Large intestine (tissue), 3 donors: ENCODE measurements at regions not wholly inside any gene's neighbourhood (a gene's known extent, or its start where the extent isn't known, plus 50 kb on each side); places are given as distances from the start of the nearest gene placed in this dataset.

Source experiments
- DNase-seq, 2 donors: peaks; one replicate each; pipeline versions ENCODE4 v3.0.0 to v3.0.0-alpha.2; 2013
- H3K27ac ChIP-seq: one replicate; pipeline ENCODE4 v1.5.1; 2013; ENCODE audit warnings: low read length
- H3K27me3 ChIP-seq: 2 replicates; pipeline ENCODE4 v1.6.1; 2013; ENCODE audit warnings: low read length; ENCODE audit not compliant: control insufficient read depth, insufficient read depth
- H3K36me3 ChIP-seq: 2 replicates; pipeline ENCODE4 v1.6.1; 2013; ENCODE audit warnings: low read length; ENCODE audit not compliant: control insufficient read depth, insufficient read depth
- H3K4me1 ChIP-seq: one replicate; pipeline ENCODE4 v1.6.1; 2013; ENCODE audit warnings: low read length; ENCODE audit not compliant: control insufficient read depth, insufficient read depth
- H3K4me3 ChIP-seq: one replicate; pipeline ENCODE4 v1.5.1; 2013; ENCODE audit warnings: low read length
- H3K9me3 ChIP-seq: one replicate; pipeline ENCODE4 v1.6.1; 2013; ENCODE audit warnings: mild to moderate bottlenecking, low read depth, low read length, moderate library complexity; ENCODE audit not compliant: control insufficient read depth
- WGBS: methylation state at CpG from one replicate; pipeline ENCODE4 v1.1.5; 2013; ENCODE audit warnings: low lambda C conversion rate; ENCODE audit not compliant: insufficient coverage; 5-methylcytosine and 5-hydroxymethylcytosine counted together

GRCh38 chr11:126127284-126127845 lies 64.7 kb upstream of the CDON start:
- WGBS: 80% methylated on average over 2 of the region's 7 CpGs
- no peaks in the 10 kb centered on the region for H3K36me3 ChIP-seq
- H3K27me3 ChIP-seq: peaks cover 8% of the 10 kb centered on the region
- peaks cover 17% of the 10 kb centered on the region for H3K4me1 ChIP-seq
- no peak for DNase-seq
- H3K9me3 ChIP-seq: no peaks in the 10 kb centered on the region
- no peak overlapping the region for H3K4me3 ChIP-seq
- no peak overlapping the region for H3K27ac ChIP-seq

- Histone ChIP-seq H3K4me3 (no peak overlapping the region), H3K9me3 (no peaks in the 10 kb centered on the region), H3K36me3 (no peaks in the 10 kb centered on the region), H3K27ac (no peak overlapping the region), H3K27me3 (peaks cover 8% of the 10 kb centered on the region), H3K4me1 (peaks cover 20% of the 10 kb centered on the region)
- WGBS: no CpG with 5 or more reads among the region's 5 CpGs
- DNase-seq: no peak
Measured at GRCh38 chr11:126124231-126124661, 61.6 kb upstream of the CDON start.

- Histone ChIP-seq H3K36me3 (no peaks in the 10 kb centered on the region), H3K27me3 (peaks cover 8% of the 10 kb centered on the region), H3K4me3 (no peak overlapping the region), H3K27ac (no peak overlapping the region), H3K4me1 (peaks cover 20% of the 10 kb centered on the region), H3K9me3 (no peaks in the 10 kb centered on the region)
- WGBS: 100% methylated on average over 1 of the region's 2 CpGs
- DNase-seq: no peak
Measured at GRCh38 chr11:126123686-126124085, 61.0 kb upstream of the CDON start.

- no CpG with 5 or more reads among the region's 3 CpGs for WGBS
- Histone ChIP-seq H3K27me3 (peaks cover 5% of the 10 kb centered on the region), H3K4me3 (no peak overlapping the region), H3K36me3 (no peaks in the 10 kb centered on the region), H3K4me1 (peaks cover 13% of the 10 kb centered on the region), H3K27ac (no peak overlapping the region), H3K9me3 (no peaks in the 10 kb centered on the region)
- no peak for DNase-seq
Measured at GRCh38 chr11:126122863-126123262, 60.2 kb upstream of the CDON start.

GRCh38 chr11:126121296-126121695 lies 58.6 kb upstream of the CDON start:
- Histone ChIP-seq H3K4me3 (no peak overlapping the region), H3K36me3 (no peaks in the 10 kb centered on the region), H3K9me3 (no peaks in the 10 kb centered on the region), H3K4me1 (peaks cover 14% of the 10 kb centered on the region), H3K27ac (peak overlapping the region; percentile 16), H3K27me3 (no peaks in the 10 kb centered on the region)
- no CpG with 5 or more reads among the region's 1 CpG for WGBS
- peak; percentile 72 to 83 for DNase-seq

- peaks cover 38% of the 10 kb centered on the region for H3K4me1 ChIP-seq
- H3K36me3 ChIP-seq: no peaks in the 10 kb centered on the region
- no peak for DNase-seq
- no peak overlapping the region for H3K27ac ChIP-seq
- H3K4me3 ChIP-seq: no peak overlapping the region
- no peaks in the 10 kb centered on the region for H3K9me3 ChIP-seq
- no peaks in the 10 kb centered on the region for H3K27me3 ChIP-seq
- WGBS: no CpG with 5 or more reads among the region's 10 CpGs
Measured at GRCh38 chr11:126118806-126119205, 56.1 kb upstream of the CDON start.

- no peaks in the 10 kb centered on the region for H3K27me3 ChIP-seq
- WGBS: no CpG with 5 or more reads among the region's 14 CpGs
- H3K36me3 ChIP-seq: no peaks in the 10 kb centered on the region
- peak overlapping the region; percentile 43 for H3K27ac ChIP-seq
- peak; percentile 89 to 94 for DNase-seq
- no peaks in the 10 kb centered on the region for H3K9me3 ChIP-seq
- peaks cover 43% of the 10 kb centered on the region for H3K4me1 ChIP-seq
- no peak overlapping the region for H3K4me3 ChIP-seq
Measured at GRCh38 chr11:126115816-126116331, 53.2 kb upstream of the CDON start.

- Histone ChIP-seq H3K36me3 (no peaks in the 10 kb centered on the region), H3K27me3 (no peaks in the 10 kb centered on the region), H3K9me3 (no peaks in the 10 kb centered on the region), H3K4me3 (no peak overlapping the region), H3K4me1 (peaks cover 41% of the 10 kb centered on the region), H3K27ac (peak overlapping the region; percentile 43)
- WGBS: no CpG with 5 or more reads among the region's 4 CpGs
- DNase-seq: peak in 1 of 2 donors; percentile 54
Measured at GRCh38 chr11:126115127-126115495, 52.4 kb upstream of the CDON start.

- no peak for DNase-seq
- no CpG with 5 or more reads among the region's 6 CpGs for WGBS
- Histone ChIP-seq H3K27ac (peak overlapping the region; percentile 71), H3K9me3 (no peaks in the 10 kb centered on the region), H3K36me3 (no peaks in the 10 kb centered on the region), H3K4me1 (peaks cover 41% of the 10 kb centered on the region), H3K27me3 (no peaks in the 10 kb centered on the region), H3K4me3 (no peak overlapping the region)
Measured at GRCh38 chr11:126114486-126115126, 51.9 kb upstream of the CDON start.

- no peak for DNase-seq
- H3K36me3 ChIP-seq: no peaks in the 10 kb centered on the region
- H3K9me3 ChIP-seq: no peaks in the 10 kb centered on the region
- H3K4me3 ChIP-seq: no peak overlapping the region
- H3K4me1 ChIP-seq: peaks cover 41% of the 10 kb centered on the region
- no peaks in the 10 kb centered on the region for H3K27me3 ChIP-seq
- WGBS: no CpG with 5 or more reads among the region's 4 CpGs
- peak overlapping the region; percentile 71 for H3K27ac ChIP-seq
Measured at GRCh38 chr11:126113963-126114362, 51.3 kb upstream of the CDON start.

- Histone ChIP-seq H3K9me3 (no peaks in the 10 kb centered on the region), H3K4me1 (peaks cover 41% of the 10 kb centered on the region), H3K27ac (peak overlapping the region; percentile 71), H3K27me3 (no peaks in the 10 kb centered on the region), H3K36me3 (no peaks in the 10 kb centered on the region), H3K4me3 (no peak overlapping the region)
- peak; percentile 96 to 97 for DNase-seq
- WGBS: no CpG with 5 or more reads among the region's 7 CpGs
Measured at GRCh38 chr11:126113515-126113957, 50.9 kb upstream of the CDON start.
